Calu3 (cell line): ENCODE measurements at regions not wholly inside any gene's neighbourhood (a gene's known extent, or its start where the extent isn't known, plus 50 kb on each side); places are given as distances from the start of the nearest gene placed in this dataset.

ENCODE experiments used
- BruUV-seq: library from RNA; stranded (reverse); fragments of 400-500 nt; replicated peaks from 2 replicates; lab custom pipeline; 2021; lab: Mats Ljungman, UMichigan
- CTCF ChIA-PET: fragments of 300-600 bp; sonication (Branson Sonifier 250); formaldehyde crosslinking; loops from one replicate; lab custom pipeline; 2022; ENCODE audit warnings: antibody characterized with exemption; lab: Charles Lee
- DNase-seq: peaks from one replicate; pipeline ENCODE4 v3.0.0; 2022
- H3K27ac Mint-ChIP-seq: one replicate; pipeline ENCODE4 v1.8.0; 2022; ENCODE audit warnings: mixed read lengths; ENCODE audit not compliant: unreplicated experiment
- H3K27me3 Mint-ChIP-seq: one replicate; pipeline ENCODE4 v1.8.0; 2022; ENCODE audit warnings: mixed read lengths; ENCODE audit not compliant: unreplicated experiment
- H3K36me3 Mint-ChIP-seq: one replicate; pipeline ENCODE4 v1.8.0; 2022; ENCODE audit warnings: mild to moderate bottlenecking, moderate library complexity, mixed read lengths; ENCODE audit not compliant: insufficient read depth, unreplicated experiment
- H3K4me1 Mint-ChIP-seq: one replicate; pipeline ENCODE4 v1.8.0; 2022; ENCODE audit warnings: mild to moderate bottlenecking, low read depth, mixed read lengths; ENCODE audit not compliant: unreplicated experiment
- H3K4me3 Mint-ChIP-seq: one replicate; pipeline ENCODE4 v1.8.0; 2022; ENCODE audit warnings: mild to moderate bottlenecking, low read depth, moderate library complexity, mixed read lengths; ENCODE audit not compliant: unreplicated experiment
- H3K9me3 Mint-ChIP-seq: one replicate; pipeline ENCODE4 v1.8.0; 2022; ENCODE audit warnings: low read depth, mixed read lengths; ENCODE audit not compliant: unreplicated experiment
- CTCF ChIP-seq: fragments of 200-600 bp; IDR thresholded peaks from one replicate; pipeline ENCODE4 v1.8.0; 2022; ENCODE audit warnings: antibody characterized with exemption; ENCODE audit not compliant: unreplicated experiment
- intact Hi-C: fragments of 100-400 bp; cut with micrococcal nuclease; formaldehyde crosslinking; loops from one replicate; pipeline ENCODE4 v1.10.0; 2022; ENCODE audit not compliant: unreplicated experiment

GRCh38 chr3:159605101-159605500 is 383.5 kb upstream of the IL12A start:
- H3K36me3 Mint-ChIP-seq: no peaks in the 10 kb centered on the region
- no TSS peak for BruUV-seq
- peaks cover 6% of the 10 kb centered on the region for H3K4me1 Mint-ChIP-seq
- CTCF ChIA-PET: interaction anchor here (0.6 kb wide), 1 partner anchor 221 kb away, joined by 3 read pairs; no protein-coding TSS in a partner anchor
- intact Hi-C loops: no loop called here
- TF ChIP-seq CTCF: no peak
- DNase-seq: no peak
- H3K4me3 Mint-ChIP-seq: no peak overlapping the region
- no peak overlapping the region for H3K27ac Mint-ChIP-seq
- no peaks in the 10 kb centered on the region for H3K27me3 Mint-ChIP-seq
- no peaks in the 10 kb centered on the region for H3K9me3 Mint-ChIP-seq

- Mint-ChIP-seq H3K27ac (no peak overlapping the region), H3K4me3 (no peak overlapping the region), H3K27me3 (no peaks in the 10 kb centered on the region), H3K4me1 (peaks cover 6% of the 10 kb centered on the region), H3K9me3 (no peaks in the 10 kb centered on the region), H3K36me3 (no peaks in the 10 kb centered on the region)
- no TSS peak for BruUV-seq
- intact Hi-C loops: no loop called here
- CTCF ChIA-PET: interaction anchor here (0.6 to 1.2 kb wide), 2 partner anchors 12 to 70 kb away, joined by 3 read pairs; no protein-coding TSS in a partner anchor
- no peak for DNase-seq
- no peak for TF ChIP-seq CTCF
Measured at GRCh38 chr3:159605776-159606175, 382.9 kb upstream of the IL12A start.

- H3K36me3 Mint-ChIP-seq: no peaks in the 10 kb centered on the region
- H3K27ac Mint-ChIP-seq: no peak overlapping the region
- CTCF ChIA-PET: interaction anchor here (0.6 kb wide), 1 partner anchor 29 kb away, joined by 6 read pairs; no protein-coding TSS in a partner anchor
- H3K9me3 Mint-ChIP-seq: no peaks in the 10 kb centered on the region
- intact Hi-C loops: no loop called here
- no peaks in the 10 kb centered on the region for H3K4me1 Mint-ChIP-seq
- BruUV-seq: no TSS peak
- no peaks in the 10 kb centered on the region for H3K27me3 Mint-ChIP-seq
- no peak for TF ChIP-seq CTCF
- H3K4me3 Mint-ChIP-seq: no peak overlapping the region
- no peak for DNase-seq
Measured at GRCh38 chr3:159607856-159608255, 380.8 kb upstream of the IL12A start.

- intact Hi-C loops: no loop called here
- no peak for DNase-seq
- H3K27me3 Mint-ChIP-seq: no peaks in the 10 kb centered on the region
- H3K4me1 Mint-ChIP-seq: no peaks in the 10 kb centered on the region
- no peaks in the 10 kb centered on the region for H3K9me3 Mint-ChIP-seq
- H3K27ac Mint-ChIP-seq: no peak overlapping the region
- H3K4me3 Mint-ChIP-seq: no peak overlapping the region
- TF ChIP-seq CTCF: no peak
- CTCF ChIA-PET: interaction anchor here (0.6 kb wide), 1 partner anchor 29 kb away, joined by 6 read pairs; no protein-coding TSS in a partner anchor
- no TSS peak for BruUV-seq
- H3K36me3 Mint-ChIP-seq: no peaks in the 10 kb centered on the region
Measured at GRCh38 chr3:159608311-159608710, 380.3 kb upstream of the IL12A start.
